Endothelial cell of umbilical vein (primary cell): ENCODE measurements at regions not wholly inside any gene's neighbourhood (a gene's known extent, or its start where the extent isn't known, plus 50 kb on each side); places are given as distances from the start of the nearest gene placed in this dataset.

Experiments used
- BruUV-seq: library from RNA; stranded (reverse); fragments of 400-500 nt; replicated peaks from 2 replicates; lab custom pipeline; 2021; lab: Mats Ljungman, UMichigan
- CTCF ChIA-PET: fragments of 300-600, 350-600 bp; sonication (Branson Sonifier 250); formaldehyde crosslinking; loops from one replicate; lab custom pipeline; 2021; ENCODE audit warnings: antibody characterized with exemption, inconsistent platforms; lab: Charles Lee
- POLR2A ChIA-PET: fragments of 300-600, 350-600 bp; sonication (Branson Sonifier 250); formaldehyde crosslinking; loops from one replicate; lab custom pipeline; 2021; ENCODE audit warnings: antibody characterized with exemption, inconsistent platforms; lab: Charles Lee
- DNase-seq: peaks from one replicate; pipeline ENCODE4 v3.0.0-alpha.2; 2011; ENCODE audit warnings: low read depth, low spot score
- FAIRE-seq: peaks from 2 replicates; lab custom pipeline; 2011; peaks lifted over from hg19 to GRCh38; lab: Jason Lieb, UNC
- H2AFZ ChIP-seq: 2 replicates; pipeline ENCODE4 v1.6.0; 2012; ENCODE audit warnings: low read depth, low read length, control low read depth, inconsistent platforms
- H3K27ac ChIP-seq: 2 replicates; pipeline ENCODE4 v1.5.1; 2011; ENCODE audit warnings: low read depth, mild to moderate bottlenecking, control low read depth, low read length, moderate library complexity; ENCODE audit not compliant: insufficient read depth
- H3K27me3 ChIP-seq, 2 experiments: 2 replicates each; pipeline versions ENCODE4 v1.6.0 to v1.6.1; 2011; ENCODE audit warnings: low read length in 2 of 2, mixed read lengths in 1 of 2; ENCODE audit not compliant: control insufficient read depth in 2 of 2, insufficient read depth in 2 of 2
- H3K36me3 ChIP-seq, 2 experiments: 2 replicates in 1 of 2; 3 replicates in 1 of 2; pipeline ENCODE4 v1.5.1; 2011; ENCODE audit warnings: low read length in 2 of 2, mild to moderate bottlenecking in 1 of 2, moderate library complexity in 1 of 2; ENCODE audit not compliant: control insufficient read depth in 2 of 2, insufficient read depth in 2 of 2; ENCODE audit errors: extremely low read depth in 1 of 2
- H3K4me1 ChIP-seq: 3 replicates; pipeline ENCODE4 v1.5.1; 2011; ENCODE audit warnings: mild to moderate bottlenecking, low read length; ENCODE audit not compliant: control insufficient read depth, insufficient read depth; ENCODE audit errors: extremely low read depth
- H3K4me2 ChIP-seq: 2 replicates; pipeline ENCODE4 v1.6.1; 2011; ENCODE audit warnings: low read length, control low read depth, mixed read lengths; ENCODE audit not compliant: insufficient read depth
- H3K4me3 ChIP-seq, 3 experiments: fragments of 200-600 bp in 1 of 3; sonication (generic), shearing (Covaris generic) in 1 of 3; replicated peaks in 1 of 3; 2 replicates each; pipeline ENCODE4 v1.5.1; 2011 to 2016; ENCODE audit warnings: control low read depth in 3 of 3, low read length in 3 of 3, mild to moderate bottlenecking in 2 of 3, inconsistent platforms in 1 of 3, low read depth in 1 of 3, moderate library complexity in 1 of 3; ENCODE audit not compliant: insufficient read depth in 1 of 3
- H3K79me2 ChIP-seq: 2 replicates; pipeline ENCODE4 v1.6.0; 2012; ENCODE audit warnings: low read length, inconsistent platforms; ENCODE audit not compliant: control insufficient read depth, insufficient read depth
- H3K9ac ChIP-seq: replicated peaks from 2 replicates; pipeline ENCODE3; 2011; ENCODE audit warnings: low read length, control low read depth; ENCODE audit not compliant: insufficient read depth; ENCODE audit errors: extremely low read depth
- H3K9me1 ChIP-seq: replicated peaks from 3 replicates; pipeline ENCODE4 v1.6.0; 2011; ENCODE audit warnings: mild to moderate bottlenecking, low read length; ENCODE audit not compliant: control insufficient read depth, insufficient read depth; ENCODE audit errors: extremely low read depth
- H3K9me3 ChIP-seq: replicated peaks from 2 replicates; pipeline ENCODE4 v1.5.1; 2012; ENCODE audit warnings: low read length, inconsistent platforms; ENCODE audit not compliant: control insufficient read depth, insufficient read depth
- H4K20me1 ChIP-seq: replicated peaks from 2 replicates; pipeline ENCODE3; 2011; ENCODE audit warnings: mild to moderate bottlenecking, low read length; ENCODE audit not compliant: control insufficient read depth, insufficient read depth; ENCODE audit errors: extremely low read depth
- CTCF ChIP-seq, 2 donors: IDR thresholded peaks; 1 replicate in 1 of 2; 2 replicates in 1 of 2; pipeline ENCODE4 v1.5.1; 2011; ENCODE audit warnings: low read length in 2 of 2, mild to moderate bottlenecking in 2 of 2, moderate library complexity in 2 of 2, control low read depth in 1 of 2, inconsistent platforms in 1 of 2, low read depth in 1 of 2; ENCODE audit not compliant: insufficient read depth in 1 of 2; ENCODE audit errors: extremely low read depth in 1 of 2
- EZH2 ChIP-seq: IDR thresholded peaks from 2 replicates; pipeline ENCODE4 v1.6.1; 2012; ENCODE audit warnings: borderline replicate concordance, low read depth, mild to moderate bottlenecking, moderate library complexity, low read length, inconsistent platforms; ENCODE audit not compliant: severe bottlenecking
- FOS ChIP-seq: IDR thresholded peaks from 2 replicates; pipeline ENCODE4 v1.6.1; 2011; ENCODE audit warnings: mild to moderate bottlenecking, low read length, moderate library complexity, borderline replicate concordance; ENCODE audit not compliant: insufficient read depth
- GATA2 ChIP-seq: IDR thresholded peaks from 2 replicates; pipeline ENCODE4 v1.7.0; 2011; ENCODE audit warnings: low read depth, mild to moderate bottlenecking, moderate library complexity, mixed read lengths, low read length; ENCODE audit not compliant: insufficient read length, insufficient read depth
- JUN ChIP-seq: IDR thresholded peaks from 2 replicates; pipeline ENCODE4 v1.6.1; 2011; ENCODE audit warnings: borderline replicate concordance, low read depth; ENCODE audit not compliant: insufficient read length, insufficient read depth
- MAX ChIP-seq: IDR thresholded peaks from 2 replicates; pipeline ENCODE4 v1.6.1; 2011; ENCODE audit not compliant: insufficient read depth, insufficient read length
- MYC ChIP-seq: IDR thresholded peaks from one replicate; pipeline ENCODE4 v1.6.1; 2011; ENCODE audit warnings: mild to moderate bottlenecking, low read depth, low read length
- POLR2A ChIP-seq: IDR thresholded peaks from 2 replicates; pipeline ENCODE4 v1.6.1; 2012; ENCODE audit warnings: low read depth, mild to moderate bottlenecking, control low read depth, low read length
- POLR2AphosphoS5 ChIP-seq: IDR thresholded peaks from 2 replicates; pipeline ENCODE4 v1.6.1; 2012; ENCODE audit warnings: low read depth, mild to moderate bottlenecking, control low read depth, low read length, moderate library complexity; ENCODE audit not compliant: insufficient read depth
- dilution Hi-C: fragments of 300-500 bp; cut with MboI; formaldehyde crosslinking; loops from one replicate; pipeline ENCODE4 v1.15.0; 2019; ENCODE audit warnings: low sequenced_read_pairs; ENCODE audit not compliant: extremely low pct_ligation_motif_present
- intact Hi-C: fragments of 100-400 bp; cut with micrococcal nuclease; formaldehyde crosslinking; loops from one replicate; pipeline ENCODE4 v1.10.0; 2022

- no TSS peak for BruUV-seq
- H2AFZ ChIP-seq: no peak overlapping the region
- no peak for TF ChIP-seq POLR2AphosphoS5
- no peak for TF ChIP-seq POLR2A
- TF ChIP-seq FOS: no peak
- TF ChIP-seq GATA2: no peak
- no peak for TF ChIP-seq MYC
- no peak for TF ChIP-seq JUN
- TF ChIP-seq CTCF (IDR thresholded peaks at IDR 0.05; ENCODE audit: extremely low read depth in 1 of 2, insufficient read depth in 1 of 2, low read depth in 1 of 2, low read length in 2 of 2): no peak
- no peak for TF ChIP-seq MAX
- TF ChIP-seq EZH2: no peak
- dilution Hi-C loops: no loop called here
- no peaks in the 10 kb centered on the region for H3K9me3 ChIP-seq
- DNase-seq (no peak), FAIRE-seq (no peak)
- H3K9me1 ChIP-seq: no peaks in the 10 kb centered on the region
- H3K9ac ChIP-seq: no peak overlapping the region
- ChIA-PET CTCF (interaction anchor here (1.8 kb wide), 1 partner anchor 306 kb away, joined by 4 read pairs; no protein-coding TSS in a partner anchor), POLR2A (no interaction called here)
- no peaks in the 10 kb centered on the region for H3K36me3 ChIP-seq
- H3K27me3 ChIP-seq: no peaks in the 10 kb centered on the region
- H4K20me1 ChIP-seq: no peaks in the 10 kb centered on the region
- no peaks in the 10 kb centered on the region for H3K4me1 ChIP-seq
- H3K4me3 ChIP-seq: no peak overlapping the region
- H3K27ac ChIP-seq: no peak overlapping the region
- intact Hi-C loops: no loop called here
- no peak overlapping the region for H3K4me2 ChIP-seq
- no peaks in the 10 kb centered on the region for H3K79me2 ChIP-seq
These were observed 800.6 kb upstream of the MAP3K7 start for GRCh38 chr6:91387290-91388059.
